Mesothelial cell of epicardium (in vitro differentiated cells): ENCODE measurements at regions not wholly inside any gene's neighbourhood (a gene's known extent, or its start where the extent isn't known, plus 50 kb on each side); places are given as distances from the start of the nearest gene placed in this dataset.

Experiments used
- DNase-seq, 2 experiments: peaks; one replicate each; pipeline ENCODE4 v3.0.0; 2021; ENCODE audit warnings: low spot score in 2 of 2; ENCODE audit not compliant: unreplicated experiment in 2 of 2
- H3K27ac Mint-ChIP-seq: 2 replicates; pipeline ENCODE4 v1.8.0; 2021; ENCODE audit warnings: mixed read lengths
- H3K27me3 Mint-ChIP-seq: 2 replicates; pipeline ENCODE4 v1.8.0; 2021; ENCODE audit warnings: low read depth, mixed read lengths
- H3K36me3 Mint-ChIP-seq: 2 replicates; pipeline ENCODE4 v1.8.0; 2021; ENCODE audit warnings: mixed read lengths
- H3K4me1 Mint-ChIP-seq: 2 replicates; pipeline ENCODE4 v1.8.0; 2021; ENCODE audit warnings: mixed read lengths
- H3K4me3 Mint-ChIP-seq: 2 replicates; pipeline ENCODE4 v1.8.0; 2021; ENCODE audit warnings: mild to moderate bottlenecking, moderate library complexity, mixed read lengths
- H3K9me3 Mint-ChIP-seq: 2 replicates; pipeline ENCODE4 v1.8.0; 2021; ENCODE audit warnings: mixed read lengths
- TF ChIP-seq, protein P1 (sequence below): fragments of 200-600 bp; sonication (generic); IDR thresholded peaks from one replicate; pipeline ENCODE4 v1.5.0; 2021; ENCODE audit warnings: antibody characterized with exemption; ENCODE audit not compliant: unreplicated experiment

DNA sequence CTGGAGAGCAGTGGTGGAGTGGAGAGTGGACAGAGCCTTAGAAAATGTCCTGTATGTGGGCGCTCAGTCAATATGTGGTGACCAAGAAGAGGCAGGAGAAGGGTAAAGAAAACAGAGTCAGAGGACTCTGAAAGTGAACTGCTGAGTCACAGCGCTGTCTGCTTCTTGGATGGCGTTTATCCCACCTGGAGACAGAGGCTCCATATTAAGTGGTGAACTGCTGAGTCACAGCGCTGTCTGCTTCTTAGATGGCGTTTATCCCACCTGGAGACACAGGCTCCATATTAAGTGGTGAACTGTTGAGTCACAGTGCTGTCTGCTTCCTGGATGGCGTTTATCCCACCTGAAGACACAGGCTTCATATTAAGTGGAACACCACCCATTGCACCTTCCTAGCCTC, 119.3 kb upstream of the RALGAPA2 start:
- no peaks in the 10 kb centered on the region for H3K4me1 Mint-ChIP-seq
- H3K27ac Mint-ChIP-seq: no peak overlapping the region
- no peak overlapping the region for H3K4me3 Mint-ChIP-seq
- no peak for DNase-seq
- TF ChIP-seq, protein P1, sequence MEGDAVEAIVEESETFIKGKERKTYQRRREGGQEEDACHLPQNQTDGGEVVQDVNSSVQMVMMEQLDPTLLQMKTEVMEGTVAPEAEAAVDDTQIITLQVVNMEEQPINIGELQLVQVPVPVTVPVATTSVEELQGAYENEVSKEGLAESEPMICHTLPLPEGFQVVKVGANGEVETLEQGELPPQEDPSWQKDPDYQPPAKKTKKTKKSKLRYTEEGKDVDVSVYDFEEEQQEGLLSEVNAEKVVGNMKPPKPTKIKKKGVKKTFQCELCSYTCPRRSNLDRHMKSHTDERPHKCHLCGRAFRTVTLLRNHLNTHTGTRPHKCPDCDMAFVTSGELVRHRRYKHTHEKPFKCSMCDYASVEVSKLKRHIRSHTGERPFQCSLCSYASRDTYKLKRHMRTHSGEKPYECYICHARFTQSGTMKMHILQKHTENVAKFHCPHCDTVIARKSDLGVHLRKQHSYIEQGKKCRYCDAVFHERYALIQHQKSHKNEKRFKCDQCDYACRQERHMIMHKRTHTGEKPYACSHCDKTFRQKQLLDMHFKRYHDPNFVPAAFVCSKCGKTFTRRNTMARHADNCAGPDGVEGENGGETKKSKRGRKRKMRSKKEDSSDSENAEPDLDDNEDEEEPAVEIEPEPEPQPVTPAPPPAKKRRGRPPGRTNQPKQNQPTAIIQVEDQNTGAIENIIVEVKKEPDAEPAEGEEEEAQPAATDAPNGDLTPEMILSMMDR: no peak
- peaks cover 10% of the 10 kb centered on the region for H3K9me3 Mint-ChIP-seq
- H3K27me3 Mint-ChIP-seq: peaks cover 53% of the 10 kb centered on the region
- H3K36me3 Mint-ChIP-seq: no peaks in the 10 kb centered on the region

DNA sequence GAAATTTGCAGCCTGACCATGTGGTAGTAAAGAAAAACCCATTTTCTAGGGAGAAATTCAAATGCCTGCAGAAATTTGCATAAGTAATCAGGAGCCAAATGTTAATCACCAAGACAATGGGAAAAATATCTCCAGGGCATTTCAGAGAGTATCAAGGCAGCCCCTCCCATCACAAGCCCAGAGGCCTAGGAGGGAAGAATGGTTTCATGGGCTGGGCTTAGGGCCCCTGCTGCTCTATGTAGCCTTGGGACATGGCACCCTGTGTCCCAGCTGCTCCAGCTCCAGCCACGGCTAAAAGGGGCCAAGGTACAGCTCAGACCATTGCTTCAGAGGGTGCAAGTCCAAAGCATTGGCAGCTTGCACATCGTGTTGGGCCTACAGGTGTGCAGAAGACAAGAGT, 117.2 kb upstream of the RALGAPA2 start:
- H3K4me1 Mint-ChIP-seq: no peaks in the 10 kb centered on the region
- peaks cover 43% of the 10 kb centered on the region for H3K27me3 Mint-ChIP-seq
- no peak for DNase-seq
- H3K4me3 Mint-ChIP-seq: no peak overlapping the region
- H3K9me3 Mint-ChIP-seq: peaks cover 10% of the 10 kb centered on the region
- no peaks in the 10 kb centered on the region for H3K36me3 Mint-ChIP-seq
- H3K27ac Mint-ChIP-seq: no peak overlapping the region
- TF ChIP-seq, protein P1: no peak

DNA sequence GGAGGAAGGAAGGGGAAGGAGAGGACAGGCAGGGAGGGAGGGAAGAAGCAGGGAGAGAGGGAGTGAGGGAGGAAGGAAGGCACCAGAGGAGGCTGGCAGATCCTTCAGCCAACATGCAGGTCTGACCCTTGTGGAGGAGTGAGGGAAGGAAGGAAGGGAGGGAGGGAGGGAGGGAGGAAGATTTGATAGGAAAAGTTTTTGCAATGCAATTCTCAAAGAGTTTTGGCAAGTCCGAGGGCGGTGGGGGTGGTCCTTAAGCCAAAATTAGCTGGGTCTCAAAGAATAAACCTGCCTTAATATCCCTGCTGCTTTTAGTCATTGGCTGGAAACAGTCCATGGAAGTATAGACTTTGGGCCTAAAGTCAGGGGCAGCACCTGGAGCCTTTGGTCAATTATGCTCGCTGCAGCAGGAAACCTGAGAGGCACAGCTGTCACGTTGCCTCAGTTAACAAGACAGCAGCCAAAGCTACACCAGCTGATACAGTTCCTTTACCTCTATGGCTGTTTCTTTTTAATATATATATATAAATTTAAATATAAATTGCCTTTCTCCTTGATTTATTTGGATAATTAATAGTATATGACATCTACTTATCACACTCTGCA, 115.7 kb upstream of the RALGAPA2 start:
- H3K27ac Mint-ChIP-seq: no peak overlapping the region
- H3K9me3 Mint-ChIP-seq: peaks cover 10% of the 10 kb centered on the region
- H3K4me3 Mint-ChIP-seq: no peak overlapping the region
- TF ChIP-seq, protein P1: no peak
- no peak for DNase-seq
- H3K36me3 Mint-ChIP-seq: no peaks in the 10 kb centered on the region
- peaks cover 38% of the 10 kb centered on the region for H3K27me3 Mint-ChIP-seq
- no peaks in the 10 kb centered on the region for H3K4me1 Mint-ChIP-seq

DNA sequence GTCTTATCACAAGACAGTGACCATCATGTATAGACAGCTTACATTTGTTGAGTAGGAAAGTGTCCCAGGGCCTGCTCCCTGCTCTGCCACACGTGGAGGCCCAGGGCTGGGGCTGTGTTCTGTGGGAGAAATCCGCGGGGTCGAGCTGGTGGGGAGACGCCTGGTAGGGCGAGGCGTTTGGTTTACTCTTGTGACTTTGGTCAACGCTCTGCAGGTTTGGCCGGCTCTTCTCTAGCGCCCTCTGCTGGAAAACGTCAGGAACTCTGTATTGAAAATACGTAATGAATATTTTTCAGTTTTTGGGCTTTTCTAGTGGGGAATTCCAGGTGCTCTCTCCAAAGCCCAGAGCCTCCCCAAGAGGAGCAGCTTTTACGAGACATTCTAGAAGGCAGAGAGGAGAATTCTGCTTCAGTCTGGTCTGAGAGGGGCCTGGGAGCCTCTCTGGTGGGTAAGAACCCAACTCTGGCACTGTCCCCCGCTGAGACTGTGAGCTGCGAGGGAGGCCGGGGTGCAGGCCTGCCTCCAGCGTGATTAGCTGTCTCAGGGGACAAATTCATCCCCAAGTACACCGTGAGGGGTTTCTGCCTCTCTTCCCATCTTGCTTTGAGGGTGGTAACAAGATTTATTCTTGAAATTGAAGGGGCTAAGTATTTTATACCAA, 112.6 kb upstream of the RALGAPA2 start:
- TF ChIP-seq, protein P1: peak; percentile 93
- H3K27me3 Mint-ChIP-seq: peaks cover 42% of the 10 kb centered on the region
- H3K9me3 Mint-ChIP-seq: peaks cover 10% of the 10 kb centered on the region
- H3K4me1 Mint-ChIP-seq: no peaks in the 10 kb centered on the region
- no peaks in the 10 kb centered on the region for H3K36me3 Mint-ChIP-seq
- no peak overlapping the region for H3K4me3 Mint-ChIP-seq
- H3K27ac Mint-ChIP-seq: no peak overlapping the region
- DNase-seq: peak; percentile 49 to 63

DNA sequence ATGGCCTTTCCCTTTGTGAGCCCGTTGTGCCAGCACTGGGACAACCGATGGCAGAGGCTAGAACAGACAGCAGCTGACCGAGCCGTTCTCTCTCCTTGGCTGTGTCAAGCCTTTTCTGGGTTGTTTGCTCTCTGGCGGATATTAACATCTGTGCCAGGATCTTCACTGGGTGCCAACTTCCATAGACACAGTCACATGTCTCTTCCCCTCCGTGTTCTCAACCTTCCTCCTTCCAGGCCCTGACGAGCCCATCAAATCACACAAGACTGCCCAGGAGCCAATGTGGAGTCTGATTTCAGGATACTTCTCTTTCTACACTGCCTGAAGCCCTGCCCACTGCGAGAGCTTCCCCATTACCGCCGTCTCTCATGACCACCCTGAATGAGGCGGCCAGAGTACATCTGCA, 111.0 kb upstream of the RALGAPA2 start:
- Mint-ChIP-seq H3K36me3 (no peaks in the 10 kb centered on the region), H3K27me3 (peaks cover 42% of the 10 kb centered on the region), H3K27ac (no peak overlapping the region), H3K9me3 (no peaks in the 10 kb centered on the region), H3K4me1 (no peaks in the 10 kb centered on the region), H3K4me3 (no peak overlapping the region)
- TF ChIP-seq, protein P1: no peak
- DNase-seq: no peak
